ENCODE measurements at regions not wholly inside any gene's neighbourhood (a gene's known extent, or its start where the extent isn't known, plus 50 kb on each side); places are given as distances from the start of the nearest gene placed in this dataset.

DNA sequence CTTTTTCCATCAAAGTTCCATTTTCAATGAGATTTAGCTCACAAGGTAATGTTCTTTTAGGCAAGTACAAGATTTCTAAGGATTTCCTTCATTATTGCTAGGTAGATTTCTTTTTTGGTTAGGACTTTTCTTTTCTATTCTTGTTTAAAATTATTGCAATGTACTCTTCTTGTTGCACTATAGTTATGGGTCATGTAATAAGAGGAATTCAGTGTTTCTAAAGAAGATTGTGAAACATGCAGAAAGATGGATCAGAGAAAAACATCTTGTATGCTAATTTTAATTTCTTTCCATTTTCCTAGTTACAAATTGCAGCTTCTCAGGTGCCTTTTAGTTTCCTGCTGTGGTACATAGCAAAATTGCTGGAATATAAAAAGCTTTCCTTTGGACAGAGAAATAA is 56.1 kb downstream of the BTG1 start:
- DNase-seq: no peak

- DNase-seq: no peak
Measured at GRCh38 chr12:92088805-92089204, 56.8 kb downstream of the BTG1 start.

GRCh38 chr12:92085736-92086040 is 60.0 kb downstream of the BTG1 start:
- DNase-seq: no peak

- DNase-seq: no peak
Measured at GRCh38 chr12:92085040-92085735, 60.5 kb downstream of the BTG1 start.

DNA sequence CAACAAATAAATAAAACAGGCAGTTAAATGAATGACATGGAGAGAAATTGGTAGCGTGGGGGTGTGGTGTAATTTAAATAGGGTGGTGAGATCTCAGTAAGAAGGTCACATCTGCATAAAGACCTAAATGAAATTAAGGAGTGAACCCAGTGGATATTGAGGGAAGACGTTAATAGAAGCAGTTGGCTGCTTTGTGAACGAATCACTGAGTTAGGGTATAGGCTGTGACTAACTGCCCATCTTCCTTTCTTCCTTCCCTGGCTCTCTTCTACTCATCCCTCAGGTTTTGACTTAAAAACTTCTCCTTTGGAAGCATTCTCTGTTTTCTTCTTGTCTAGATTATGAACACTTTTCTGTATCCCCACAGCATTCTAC is 64.7 kb downstream of the BTG1 start:
- no peak for DNase-seq

DNA sequence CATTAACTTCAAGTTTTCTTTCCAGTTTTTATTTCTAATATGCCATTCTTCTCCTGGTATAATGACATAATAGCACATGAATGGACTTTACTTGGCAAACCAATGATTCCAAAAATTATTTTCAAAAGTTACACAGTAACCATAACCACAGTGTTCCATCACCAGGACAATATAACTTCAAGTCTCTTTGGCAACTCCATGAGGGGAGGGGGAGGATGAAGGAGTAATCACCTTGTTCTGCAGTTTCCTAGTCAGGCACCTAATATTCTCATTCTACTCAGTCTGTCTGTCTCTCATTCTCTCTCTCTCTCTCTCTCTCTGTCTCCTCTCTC is 66.6 kb downstream of the BTG1 start:
- no peak for DNase-seq

- DNase-seq: no peak
Measured at GRCh38 chr12:92078167-92079053, 67.2 kb downstream of the BTG1 start.

GRCh38 chr12:92077530-92077929 is 68.1 kb downstream of the BTG1 start:
- no peak for DNase-seq

DNA sequence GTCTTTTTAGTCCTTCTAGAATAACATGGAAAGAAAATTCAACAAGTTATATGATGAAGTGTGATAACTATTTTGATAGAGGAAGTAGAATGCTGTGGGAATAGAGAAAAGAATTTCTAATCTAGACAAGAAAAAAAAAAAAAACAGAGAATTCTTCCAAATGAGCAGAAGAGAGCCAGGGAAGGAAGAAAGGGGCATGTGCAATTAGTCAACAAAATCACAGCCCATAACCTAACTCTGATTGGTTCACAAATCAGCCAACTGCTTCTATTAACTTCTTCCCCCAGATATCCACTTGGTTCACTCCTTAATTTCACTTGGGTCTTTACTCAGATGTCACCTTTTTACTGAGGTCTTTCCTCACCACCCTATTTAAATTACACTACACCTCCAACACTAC is 69.5 kb downstream of the BTG1 start:
- no peak for DNase-seq

DNA sequence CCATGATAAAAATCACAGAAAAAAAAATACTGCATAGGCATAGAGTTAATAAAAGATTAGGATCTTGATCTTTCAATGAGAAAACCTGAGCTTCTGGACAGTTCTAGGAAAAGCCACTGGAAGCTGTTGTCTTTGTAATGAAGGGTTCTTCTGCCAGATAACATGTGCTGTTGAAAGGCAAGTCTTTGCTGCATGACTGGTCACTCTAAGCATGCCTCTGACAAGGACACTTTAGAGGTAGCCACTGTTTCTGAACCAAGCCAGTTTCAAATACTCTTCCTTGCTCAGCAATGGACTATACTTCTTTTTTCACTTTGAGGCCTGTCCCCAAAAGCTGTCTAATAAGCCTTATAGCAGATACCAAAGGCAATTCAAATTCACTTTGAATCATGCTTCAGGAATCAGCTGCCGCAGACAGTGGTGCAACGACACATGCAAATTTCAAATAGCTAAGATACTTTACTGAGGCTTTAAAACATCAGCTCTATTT is 70.2 kb downstream of the BTG1 start:
- no peak for DNase-seq

DNA sequence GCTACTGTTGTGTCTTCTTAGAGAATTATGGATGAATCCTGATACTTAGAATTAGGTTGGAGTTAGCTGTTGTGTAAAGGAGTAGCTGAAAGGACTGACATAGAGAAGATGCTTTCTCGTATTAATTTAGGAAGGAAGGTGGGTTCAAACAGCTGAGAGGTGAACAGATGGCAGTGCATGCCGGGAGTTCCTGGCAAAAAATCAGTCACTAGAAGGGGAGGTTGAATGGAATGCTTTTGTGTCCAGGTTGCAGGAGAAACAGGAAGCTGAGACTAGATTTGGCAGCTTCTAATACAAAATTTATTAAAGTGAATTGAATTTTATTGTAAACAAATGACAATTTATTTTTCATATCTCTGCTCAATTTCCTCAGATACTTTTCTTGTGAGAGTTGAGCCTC is 70.8 kb downstream of the BTG1 start:
- no peak for DNase-seq

DNA sequence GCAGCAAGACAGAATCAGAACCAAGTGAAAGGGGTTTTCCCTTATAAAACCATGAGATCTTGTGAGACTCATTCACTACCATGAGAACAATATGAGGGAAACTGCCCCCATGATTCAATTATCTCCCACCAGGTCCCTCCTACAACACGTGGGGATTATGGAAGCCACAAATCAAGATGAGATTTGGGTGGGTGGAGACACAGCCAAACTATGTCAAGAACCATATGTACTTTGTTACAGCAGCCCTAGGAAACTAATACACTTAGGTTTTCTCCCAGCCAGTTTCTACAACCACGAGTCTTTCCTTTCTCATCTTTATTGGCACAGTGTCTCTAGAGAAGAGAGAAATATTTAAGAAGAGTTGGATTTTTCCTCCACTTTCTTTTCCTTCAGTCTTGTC is 72.6 kb downstream of the BTG1 start:
- no peak for DNase-seq

DNA sequence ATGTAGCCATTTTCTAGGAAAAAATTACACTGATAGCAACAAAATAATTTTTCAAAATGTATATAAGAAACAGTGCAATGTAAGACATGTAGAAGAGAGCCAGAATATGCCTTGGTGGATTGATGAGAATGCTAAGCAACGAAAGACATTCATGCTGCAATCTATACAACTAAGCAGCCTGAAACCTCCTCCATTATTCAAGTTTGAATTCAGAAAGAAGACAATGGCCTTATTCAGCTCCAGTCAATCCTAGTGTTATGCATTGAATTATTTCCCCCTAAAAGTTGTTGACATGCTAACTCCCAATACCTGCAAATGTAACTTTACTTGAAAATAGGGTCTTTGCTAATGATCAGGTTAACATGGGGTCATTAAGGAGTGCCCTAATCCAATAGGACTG is 73.5 kb downstream of the BTG1 start:
- DNase-seq: no peak

- no peak for DNase-seq
Measured at GRCh38 chr12:92070864-92071445, 74.7 kb downstream of the BTG1 start.

- no peak for DNase-seq
Measured at GRCh38 chr12:92070054-92070863, 75.4 kb downstream of the BTG1 start.

- no peak for DNase-seq
Measured at GRCh38 chr12:92068459-92068858, 77.2 kb downstream of the BTG1 start.

DNA sequence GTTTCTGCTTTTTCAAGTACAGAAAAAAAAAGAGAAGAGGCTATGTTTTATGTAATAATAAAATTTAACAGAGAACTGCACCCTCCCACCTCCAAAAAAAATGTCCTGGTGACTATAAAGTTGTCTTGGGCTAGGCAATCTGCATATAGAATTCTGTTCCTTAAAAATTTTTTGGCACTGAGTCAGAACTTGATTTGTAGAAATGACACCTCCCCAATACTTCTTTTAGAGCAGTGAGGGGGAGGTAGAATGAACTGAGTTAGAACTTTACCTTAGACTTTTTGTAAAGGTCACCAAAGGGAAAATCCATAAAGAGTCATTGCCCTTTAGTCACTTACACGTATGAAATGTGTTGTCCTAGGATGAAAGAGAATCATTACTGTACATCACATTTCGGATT is 80.0 kb downstream of the BTG1 start:
- DNase-seq: no peak

DNA sequence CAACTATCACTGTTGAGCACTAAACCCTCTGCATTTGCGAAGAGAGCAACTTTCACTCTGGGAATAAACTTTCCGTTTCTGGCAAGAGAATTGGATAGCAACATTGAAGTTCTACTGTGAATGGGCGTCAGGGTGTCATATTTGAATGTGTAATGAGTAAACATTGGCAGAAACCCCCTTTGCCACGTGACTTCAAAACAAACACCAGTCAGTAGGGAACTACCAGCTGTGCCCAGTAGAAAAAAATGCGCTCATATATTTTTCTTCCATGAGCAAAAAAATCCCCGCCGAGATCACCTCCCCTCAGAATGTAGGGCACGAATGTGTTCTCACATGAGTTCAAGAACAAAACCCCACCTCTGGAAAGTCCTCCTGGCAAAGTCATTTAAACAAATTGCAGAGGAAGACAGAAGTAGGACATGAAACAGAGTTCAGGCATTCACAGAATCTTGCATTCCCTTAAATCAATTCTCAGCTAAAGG is 80.6 kb downstream of the BTG1 start:
- DNase-seq: no peak

DNA sequence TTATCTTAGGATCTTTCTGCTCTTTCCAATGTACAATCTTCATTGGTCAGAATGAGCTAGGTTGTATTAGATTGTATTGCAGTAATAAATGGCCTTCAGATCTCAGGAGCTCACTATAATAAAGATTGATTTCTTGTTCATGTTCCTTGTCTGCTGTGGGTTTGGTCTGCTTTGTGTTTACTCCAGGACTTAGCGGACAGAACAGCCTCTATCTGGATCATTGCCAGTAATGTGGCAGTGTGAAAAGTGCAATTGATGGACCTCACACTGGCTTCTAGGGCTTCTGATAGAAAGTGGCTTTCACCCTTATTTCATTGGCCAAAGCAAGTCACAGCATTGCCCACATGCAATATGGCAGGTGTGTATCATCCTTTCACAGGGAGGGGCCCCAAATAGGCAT is 81.2 kb downstream of the BTG1 start:
- no peak for DNase-seq

DNA sequence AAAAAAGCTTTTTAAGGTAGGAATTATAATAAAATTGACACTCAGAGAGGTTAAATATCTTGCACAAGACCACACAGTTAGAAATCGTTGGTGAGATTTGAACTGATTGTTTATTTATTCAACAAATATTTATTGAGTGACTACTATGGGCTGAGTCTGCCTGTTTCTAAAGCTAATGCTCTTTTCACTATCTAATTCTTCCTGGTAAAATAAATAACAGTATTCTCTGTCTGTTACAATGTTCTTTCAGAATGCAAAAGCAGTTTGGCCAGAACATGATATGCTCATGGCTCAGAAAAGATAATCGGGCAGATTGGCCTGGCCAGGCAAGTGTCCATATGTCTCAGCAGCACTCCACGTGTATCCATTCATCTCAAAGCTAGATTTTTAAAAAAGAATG is 82.0 kb downstream of the BTG1 start:
- DNase-seq: no peak

DNA sequence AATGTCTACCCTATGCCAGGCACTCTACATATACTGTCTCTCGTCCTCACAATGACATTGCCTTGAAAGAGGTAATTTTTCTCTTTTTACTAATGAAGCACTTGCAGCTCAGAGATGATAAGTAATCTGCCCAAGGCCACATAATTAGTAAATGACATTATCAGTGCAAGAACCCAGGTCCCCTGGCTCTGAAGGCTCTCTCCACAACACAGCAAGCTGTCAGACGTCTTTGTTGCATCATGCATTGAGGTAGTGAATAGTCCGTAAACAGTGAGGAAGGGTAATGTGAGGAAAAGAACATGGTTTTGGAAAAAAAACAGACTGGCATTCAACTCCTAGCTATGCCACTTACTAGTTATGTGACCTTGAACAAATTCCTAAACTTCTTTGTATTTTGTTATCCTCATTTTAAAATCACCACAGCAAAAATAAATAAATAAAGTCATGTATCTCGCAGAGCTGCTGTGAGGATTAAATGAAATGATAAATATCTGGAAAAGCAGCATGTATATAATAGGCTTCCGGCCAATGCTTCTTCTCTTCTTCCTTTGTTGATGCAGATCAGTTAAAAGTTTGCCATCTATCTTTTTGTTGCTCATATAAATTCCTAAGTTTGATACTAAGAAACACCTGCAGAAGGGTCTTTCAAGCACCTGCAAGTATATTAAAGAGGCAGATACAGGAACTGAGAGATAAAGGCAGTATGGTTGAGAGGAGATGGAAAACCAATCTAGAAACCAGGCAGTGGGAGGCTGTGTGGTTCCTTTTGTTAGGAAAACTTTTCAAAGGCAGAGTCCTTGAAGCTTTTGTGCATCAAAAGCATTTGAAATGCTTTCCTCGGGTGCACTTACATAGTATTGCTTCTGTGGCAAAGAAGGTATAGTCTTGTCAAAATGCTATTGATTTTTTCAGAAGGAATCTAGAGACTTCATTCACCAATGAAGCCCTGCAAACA is 82.8 kb downstream of the BTG1 start:
- DNase-seq: no peak

GRCh38 chr12:92061061-92061460 is 84.6 kb downstream of the BTG1 start:
- DNase-seq: no peak
